HG03457 (cell line): ENCODE measurements at regions not wholly inside any gene's neighbourhood (a gene's known extent, or its start where the extent isn't known, plus 50 kb on each side); places are given as distances from the start of the nearest gene placed in this dataset.
A peak's percentile ranks its signal among the peaks of the same experiment; 100 is the strongest.

Experiments used
- ATAC-seq: cut with Tn5 transposase; IDR thresholded peaks from one replicate; pipeline ENCODE4 v1.9.1; 2021; ENCODE audit warnings: moderate number of reproducible peaks; ENCODE audit not compliant: unreplicated experiment

GRCh38 chr6:90975741-90976140, 388.9 kb upstream of the MAP3K7 start:
- no peak for ATAC-seq

GRCh38 chr6:90973188-90973587, 386.3 kb upstream of the MAP3K7 start:
- no peak for ATAC-seq

- no peak for ATAC-seq
Measured at GRCh38 chr6:90970672-90971071, 383.8 kb upstream of the MAP3K7 start.

GRCh38 chr6:90967471-90967870, 380.6 kb upstream of the MAP3K7 start:
- ATAC-seq = no peak

- ATAC-seq = no peak
Measured at GRCh38 chr6:90960324-90960723, 373.5 kb upstream of the MAP3K7 start.

- ATAC-seq = no peak
Measured at GRCh38 chr6:90955246-90955645, 368.4 kb upstream of the MAP3K7 start.

- no peak for ATAC-seq
Measured at GRCh38 chr6:90953405-90954161, 366.7 kb upstream of the MAP3K7 start.

GRCh38 chr6:90952176-90952575, 365.3 kb upstream of the MAP3K7 start:
- ATAC-seq = no peak

GRCh38 chr6:90948540-90948939, 361.7 kb upstream of the MAP3K7 start:
- ATAC-seq = no peak

- ATAC-seq = no peak
Measured at GRCh38 chr6:90947184-90948064, 360.6 kb upstream of the MAP3K7 start.

GRCh38 chr6:90941885-90942284, 355.0 kb upstream of the MAP3K7 start:
- ATAC-seq = no peak

GRCh38 chr6:90940812-90941481, 354.1 kb upstream of the MAP3K7 start:
- peak; percentile 97 for ATAC-seq

- ATAC-seq = no peak
Measured at GRCh38 chr6:90939906-90940305, 353.0 kb upstream of the MAP3K7 start.

GRCh38 chr6:90938122-90938521, 351.2 kb upstream of the MAP3K7 start:
- no peak for ATAC-seq

GRCh38 chr6:90936286-90936685, 349.4 kb upstream of the MAP3K7 start:
- no peak for ATAC-seq

- no peak for ATAC-seq
Measured at GRCh38 chr6:90934966-90935365, 348.1 kb upstream of the MAP3K7 start.

- ATAC-seq = no peak
Measured at GRCh38 chr6:90934081-90934480, 347.2 kb upstream of the MAP3K7 start.

- no peak for ATAC-seq
Measured at GRCh38 chr6:90932351-90932750, 345.5 kb upstream of the MAP3K7 start.

GRCh38 chr6:90928051-90928450, 341.2 kb upstream of the MAP3K7 start:
- no peak for ATAC-seq

GRCh38 chr6:90925726-90926125, 338.9 kb upstream of the MAP3K7 start:
- ATAC-seq = no peak

- no peak for ATAC-seq
Measured at GRCh38 chr6:90922325-90922724, 335.5 kb upstream of the MAP3K7 start.

GRCh38 chr6:90918361-90918760, 331.5 kb upstream of the MAP3K7 start:
- no peak for ATAC-seq
